ENCODE measurements at regions not wholly inside any gene's neighbourhood (a gene's known extent, or its start where the extent isn't known, plus 50 kb on each side); places are given as distances from the start of the nearest gene placed in this dataset.

DNA sequence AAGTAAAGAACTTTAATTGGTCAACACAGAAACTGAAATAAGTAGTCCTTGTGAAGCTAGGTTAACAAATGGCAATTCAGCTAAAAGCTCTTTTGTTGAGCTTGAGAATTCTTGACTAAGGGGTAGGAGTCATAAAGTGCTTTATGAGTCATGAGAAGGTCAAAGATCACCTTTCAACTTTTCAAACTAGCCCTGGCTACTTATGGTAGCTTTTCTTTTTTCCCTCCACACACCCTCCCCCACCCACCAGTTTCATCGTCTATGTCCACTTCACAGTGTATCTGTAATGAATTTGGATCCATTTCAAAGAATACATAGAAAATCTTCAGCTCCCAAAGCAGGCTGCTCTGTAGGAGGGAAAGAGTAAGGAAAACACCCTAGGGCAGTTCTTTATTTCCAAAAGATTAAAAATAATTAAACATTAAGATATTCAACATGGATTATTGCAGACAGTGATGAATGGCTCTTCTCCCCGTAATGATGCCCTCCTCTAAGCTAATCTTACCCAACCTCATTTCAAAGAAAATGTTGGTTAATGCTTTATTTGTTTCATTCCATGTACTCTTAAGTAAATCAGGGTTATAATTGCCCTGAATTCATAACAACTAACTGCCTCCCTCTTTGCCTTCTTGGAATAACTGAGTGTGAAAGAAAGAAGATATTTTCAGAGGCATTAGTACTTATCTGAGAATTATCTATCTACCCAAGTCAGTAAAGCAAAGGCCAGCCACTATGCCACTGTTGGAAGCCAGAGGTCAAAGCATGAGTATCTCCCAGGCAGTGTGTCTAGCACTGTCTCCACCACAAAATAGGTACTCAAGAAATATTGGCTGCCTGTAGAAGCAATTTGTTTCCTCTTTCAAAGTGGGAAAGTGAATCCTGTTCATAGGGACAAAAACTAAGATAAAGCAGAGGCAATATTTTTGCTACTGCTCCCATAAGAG, 290.6 kb downstream of the PIK3R1 start:
- no peak overlapping the region for H3K4me3 ChIP-seq (ENCODE audit: low read depth, low read length)
- DNase-seq (ENCODE audit: low read depth), result peak; percentile 65

DNA sequence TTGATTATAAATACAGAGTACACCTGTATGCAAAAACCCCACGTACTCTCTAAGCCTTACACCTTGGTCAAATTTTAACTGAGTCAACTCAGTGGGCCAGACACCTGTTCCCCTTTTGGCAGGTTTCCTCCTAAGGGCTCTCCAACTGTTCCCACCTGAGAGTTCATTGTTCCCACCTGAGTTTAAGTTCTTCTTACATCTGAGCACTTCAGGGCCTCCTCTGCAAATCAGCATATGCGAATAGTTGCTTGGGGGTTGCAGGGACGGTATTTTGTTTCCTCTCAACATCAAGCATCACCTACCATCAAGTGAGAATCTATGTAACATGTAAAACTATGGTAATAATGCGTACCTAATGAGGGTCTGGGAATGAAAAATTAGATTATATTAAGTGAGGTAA, 300.0 kb downstream of the PIK3R1 start:
- DNase-seq (ENCODE audit: low read depth), result no peak

DNA sequence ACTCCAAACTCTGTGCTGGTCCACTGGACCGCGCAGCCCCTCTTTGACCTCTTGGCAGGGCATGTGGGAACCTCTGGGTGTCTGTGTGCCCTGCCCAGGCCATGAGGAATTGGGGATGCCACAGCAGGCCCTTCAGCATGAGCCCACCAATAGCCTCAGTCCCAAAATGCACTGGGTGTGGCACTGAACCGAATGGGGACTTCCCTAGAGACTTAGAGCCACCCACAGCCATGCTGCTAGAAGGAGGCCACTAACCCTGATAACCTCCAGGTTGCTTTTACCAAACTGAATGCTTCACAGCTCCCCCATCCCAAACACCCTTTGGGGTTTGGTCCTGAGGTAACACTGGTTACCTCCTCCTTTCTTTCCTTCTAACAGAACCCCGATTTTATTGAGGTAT, 302.7 kb downstream of the PIK3R1 start:
- H3K4me3 ChIP-seq (ENCODE audit: low read depth, low read length), result no peak overlapping the region
- no peak for DNase-seq (ENCODE audit: low read depth)

More for the DNA sequence above, 300.0 kb downstream of the PIK3R1 start:
- H3K4me3 ChIP-seq (ENCODE audit: low read depth, low read length), result no peak overlapping the region

DNA sequence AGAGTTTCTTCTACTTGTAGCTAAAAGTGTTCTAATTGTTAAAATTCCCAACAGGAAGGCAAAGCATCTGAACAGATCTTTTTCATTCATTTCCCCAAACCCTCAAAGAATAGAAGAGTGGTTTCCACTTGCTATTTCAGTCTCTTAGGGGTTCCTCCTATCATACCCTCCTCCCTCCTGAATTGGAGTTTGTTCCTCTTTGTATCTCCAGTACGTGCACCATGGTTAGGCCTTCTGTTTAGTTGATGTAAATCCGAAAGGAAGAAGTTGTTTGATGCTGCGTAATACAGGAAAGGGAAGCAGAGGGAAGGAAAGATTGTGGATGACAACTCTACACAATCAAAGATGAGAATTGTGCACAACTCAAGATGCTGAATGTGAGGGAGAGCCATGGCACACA, 303.6 kb downstream of the PIK3R1 start:
- no peak for DNase-seq (ENCODE audit: low read depth)
- no peak overlapping the region for H3K4me3 ChIP-seq (ENCODE audit: low read depth, low read length)

DNA sequence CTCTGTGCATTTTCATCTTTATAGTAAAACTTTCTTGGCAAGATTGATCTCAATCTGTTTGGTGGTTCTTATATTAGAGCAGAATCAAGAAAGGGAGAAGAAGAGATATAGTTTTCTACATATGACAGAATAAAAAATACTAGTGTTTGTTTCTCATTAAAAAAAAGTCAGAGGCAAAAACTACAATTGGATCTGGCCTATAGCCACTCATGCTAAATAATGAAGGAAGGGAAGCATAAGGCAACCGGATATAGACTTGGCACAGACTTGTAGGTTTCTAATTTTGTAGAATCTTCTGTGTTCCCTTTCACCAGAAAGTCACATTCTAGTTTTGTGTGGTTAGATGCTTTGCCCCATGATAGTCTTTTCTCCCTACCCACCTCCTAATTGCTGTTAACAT, 306.2 kb downstream of the PIK3R1 start:
- no peak overlapping the region for H3K4me3 ChIP-seq (ENCODE audit: low read depth, low read length)
- no peak for DNase-seq (ENCODE audit: low read depth)

DNA sequence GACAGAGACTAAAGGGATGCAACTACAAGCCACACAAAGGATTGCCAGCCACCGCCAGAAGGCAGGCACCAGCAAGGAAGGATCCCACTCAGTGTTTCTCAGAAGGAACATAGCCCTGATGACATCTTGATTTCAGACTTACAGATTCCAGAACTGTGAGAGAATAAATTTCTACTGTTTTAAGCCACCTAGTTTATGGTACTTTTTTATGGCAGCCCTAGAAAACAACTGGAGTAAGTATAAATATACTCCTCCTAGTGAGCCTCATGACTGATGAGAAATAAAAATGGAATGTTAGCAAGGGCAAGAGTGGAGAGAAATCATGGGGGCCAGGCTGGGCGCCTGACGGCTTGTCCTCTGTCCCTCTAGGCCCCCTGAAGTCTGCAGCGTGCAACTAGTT, 307.3 kb downstream of the PIK3R1 start:
- no peak for DNase-seq (ENCODE audit: low read depth)
- H3K4me3 ChIP-seq (ENCODE audit: low read depth, low read length), result no peak overlapping the region

DNA sequence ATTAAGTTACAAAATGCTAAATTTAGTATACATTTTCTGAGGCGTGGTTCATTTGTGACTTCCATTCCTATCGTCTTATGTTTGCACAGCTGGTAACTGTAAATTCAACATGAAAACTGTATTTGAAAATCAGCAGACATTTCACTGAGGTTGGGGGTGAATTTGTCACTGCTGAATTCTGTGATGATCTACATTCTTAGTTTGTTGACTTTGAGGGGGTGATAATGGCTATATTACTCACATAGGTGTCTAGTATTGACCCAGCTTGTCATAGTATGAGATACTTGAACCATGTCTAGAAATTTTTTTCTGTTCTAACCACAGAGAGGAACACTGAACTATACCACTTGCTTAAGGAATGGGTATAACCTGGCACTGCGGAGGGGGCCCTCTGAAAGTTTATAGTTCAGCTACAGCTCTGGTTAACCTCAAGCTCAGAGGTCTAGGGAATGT, 313.3 kb downstream of the PIK3R1 start:
- H3K4me3 ChIP-seq (ENCODE audit: low read depth, low read length), result no peak overlapping the region
- no peak for DNase-seq (ENCODE audit: low read depth)

DNA sequence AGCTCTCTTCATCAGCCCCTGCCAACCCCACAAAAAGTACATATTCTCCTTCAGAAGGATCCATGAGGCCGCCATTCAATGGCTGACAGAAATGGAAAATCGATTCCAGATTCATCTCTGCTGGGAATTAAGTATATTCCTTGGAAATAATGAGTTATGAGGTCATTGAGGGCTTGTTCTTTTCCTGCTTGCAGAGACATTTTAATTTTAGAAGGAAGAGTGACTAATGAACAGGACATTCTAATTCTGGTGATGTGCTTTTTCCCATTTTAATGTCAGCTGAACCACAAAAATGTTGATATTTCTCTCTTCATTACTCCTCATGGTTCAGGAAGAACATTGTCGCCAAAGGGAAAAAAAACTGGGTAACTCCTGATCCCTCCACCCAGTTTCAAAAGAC, 314.0 kb downstream of the PIK3R1 start:
- H3K4me3 ChIP-seq (ENCODE audit: low read depth, low read length), result no peak overlapping the region
- no peak for DNase-seq (ENCODE audit: low read depth)

DNA sequence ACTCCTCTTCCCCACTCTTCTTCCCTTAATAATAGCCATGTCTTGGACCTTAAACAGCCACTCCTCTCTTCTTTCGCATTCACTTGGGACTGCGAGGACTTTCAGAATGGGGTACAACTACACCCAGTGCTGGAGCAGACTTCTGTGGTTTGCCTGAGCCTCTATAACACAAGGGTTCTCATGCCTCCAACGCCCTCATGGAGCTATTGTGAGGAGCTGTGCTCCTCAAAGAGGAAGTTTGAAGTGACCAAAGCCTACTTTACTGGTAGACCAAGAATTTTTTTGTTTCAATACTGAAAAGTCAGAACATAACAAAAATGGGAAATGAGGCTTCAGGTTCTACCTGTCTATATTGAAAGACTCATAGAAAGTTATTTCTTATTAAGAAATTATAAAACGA, 316.4 kb downstream of the PIK3R1 start:
- DNase-seq (ENCODE audit: low read depth), result no peak
- no peak overlapping the region for H3K4me3 ChIP-seq (ENCODE audit: low read depth, low read length)

DNA sequence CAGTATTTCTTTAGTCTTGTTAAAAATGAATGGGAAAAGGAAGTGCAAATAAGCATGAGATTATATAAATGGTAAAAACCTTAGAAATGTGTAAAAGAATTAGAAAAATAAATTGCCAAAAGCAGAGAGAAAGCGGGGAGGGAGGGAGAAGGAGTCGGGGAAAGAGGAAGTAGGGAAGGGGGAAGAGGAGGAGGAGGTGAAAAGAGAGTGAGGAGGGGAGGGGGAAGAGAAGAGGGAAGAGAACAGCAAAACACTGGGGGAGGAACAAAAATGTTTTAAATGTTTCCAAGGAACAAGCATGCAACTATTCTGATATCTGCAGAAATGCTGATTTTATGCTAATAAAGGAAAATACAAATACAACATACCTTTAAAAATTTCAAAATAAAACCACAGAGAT, 317.5 kb downstream of the PIK3R1 start:
- no peak for DNase-seq (ENCODE audit: low read depth)
- H3K4me3 ChIP-seq (ENCODE audit: low read depth, low read length), result no peak overlapping the region

DNA sequence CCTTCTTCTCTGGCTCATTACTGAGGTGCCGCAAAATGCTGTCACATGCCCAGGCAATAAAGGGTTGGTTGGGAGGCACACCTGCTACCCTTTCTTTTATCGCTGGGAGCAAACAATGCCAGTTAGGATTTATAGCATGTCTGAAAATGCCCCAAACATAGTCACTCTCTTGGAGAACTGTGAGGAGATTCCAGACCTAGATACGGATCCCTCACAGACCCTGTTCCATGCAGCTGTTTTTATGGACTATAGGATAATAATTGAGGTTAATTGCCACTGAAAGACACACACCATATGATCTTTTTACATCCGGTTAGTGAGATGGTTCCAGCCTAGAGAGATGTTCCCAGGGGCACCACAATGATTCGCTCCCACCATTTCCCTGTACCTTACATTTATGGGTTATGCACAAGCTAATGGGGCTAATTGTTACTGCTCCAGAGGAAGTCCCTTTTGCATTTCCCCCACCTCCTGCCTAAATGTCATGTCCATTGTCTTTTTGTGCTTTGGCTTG, 318.1 kb downstream of the PIK3R1 start:
- no peak for DNase-seq (ENCODE audit: low read depth)
- H3K4me3 ChIP-seq (ENCODE audit: low read depth, low read length), result no peak overlapping the region

DNA sequence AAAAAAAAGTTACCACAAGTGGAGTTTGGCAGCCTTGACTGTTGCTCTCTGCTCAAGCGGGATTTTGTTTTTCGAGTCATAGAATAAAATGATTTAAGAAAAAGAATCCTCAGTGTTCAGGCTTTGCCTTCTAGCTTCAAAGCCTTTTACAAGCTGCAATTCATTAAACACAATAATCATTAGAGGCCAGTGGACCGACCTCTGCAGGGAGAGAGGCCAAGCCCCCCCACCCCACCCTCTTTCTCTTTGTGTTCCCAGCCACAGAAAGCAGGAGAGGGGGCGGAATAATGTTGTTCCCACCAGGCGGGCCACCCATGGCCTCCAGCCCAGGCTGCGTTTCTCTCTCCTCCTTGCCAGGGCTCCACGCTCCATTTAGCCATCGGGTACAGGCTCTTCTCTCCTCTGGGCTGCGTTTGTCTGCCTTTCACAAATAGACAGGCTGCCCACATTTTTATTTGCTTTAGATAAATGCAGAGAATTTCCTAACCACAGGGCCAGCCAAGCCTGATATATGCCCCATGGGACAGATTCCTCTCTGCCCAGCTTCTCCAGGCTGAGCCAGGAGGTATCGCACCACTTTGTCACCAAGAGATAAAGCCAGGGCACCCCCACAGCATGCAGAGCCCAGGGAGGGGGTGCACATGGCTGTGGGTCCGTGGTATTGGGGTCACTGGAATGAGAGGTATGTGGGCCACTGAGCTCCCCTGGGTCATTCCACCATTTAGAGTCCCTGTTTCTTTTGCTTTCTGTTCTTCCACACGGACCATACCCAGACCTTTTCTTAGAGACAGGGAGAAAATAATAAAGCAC, 318.8 kb downstream of the PIK3R1 start:
- DNase-seq (ENCODE audit: low read depth), result no peak
- H3K4me3 ChIP-seq (ENCODE audit: low read depth, low read length), result no peak overlapping the region

DNA sequence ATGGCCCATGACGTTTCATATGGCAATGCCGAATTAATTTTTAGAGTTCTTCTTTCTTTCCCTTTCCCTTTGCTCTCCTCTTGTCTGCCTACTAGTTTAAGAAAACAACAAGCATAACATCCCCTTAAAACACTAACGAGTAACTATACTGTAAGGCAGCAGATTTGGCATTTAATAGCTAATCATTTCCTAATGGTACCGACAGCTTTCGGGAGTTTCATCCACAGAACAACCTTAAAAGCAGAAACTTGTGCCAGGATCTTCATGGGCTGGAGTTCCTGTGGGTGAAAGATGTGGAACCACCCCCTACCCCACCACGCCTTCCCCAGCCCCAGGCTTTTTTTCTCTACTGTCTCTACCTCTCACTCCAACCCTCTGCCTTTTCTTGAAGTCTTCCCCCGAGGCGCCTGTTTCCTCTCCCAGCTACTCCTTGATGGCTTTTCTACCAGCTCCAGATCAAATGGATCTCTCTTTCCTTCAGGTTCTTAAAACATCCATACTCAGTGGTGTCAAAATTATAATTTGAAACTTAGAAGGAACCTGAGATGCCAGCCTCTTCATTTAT, 319.5 kb downstream of the PIK3R1 start:
- no peak overlapping the region for H3K4me3 ChIP-seq (ENCODE audit: low read depth, low read length)
- DNase-seq (ENCODE audit: low read depth), result no peak

DNA sequence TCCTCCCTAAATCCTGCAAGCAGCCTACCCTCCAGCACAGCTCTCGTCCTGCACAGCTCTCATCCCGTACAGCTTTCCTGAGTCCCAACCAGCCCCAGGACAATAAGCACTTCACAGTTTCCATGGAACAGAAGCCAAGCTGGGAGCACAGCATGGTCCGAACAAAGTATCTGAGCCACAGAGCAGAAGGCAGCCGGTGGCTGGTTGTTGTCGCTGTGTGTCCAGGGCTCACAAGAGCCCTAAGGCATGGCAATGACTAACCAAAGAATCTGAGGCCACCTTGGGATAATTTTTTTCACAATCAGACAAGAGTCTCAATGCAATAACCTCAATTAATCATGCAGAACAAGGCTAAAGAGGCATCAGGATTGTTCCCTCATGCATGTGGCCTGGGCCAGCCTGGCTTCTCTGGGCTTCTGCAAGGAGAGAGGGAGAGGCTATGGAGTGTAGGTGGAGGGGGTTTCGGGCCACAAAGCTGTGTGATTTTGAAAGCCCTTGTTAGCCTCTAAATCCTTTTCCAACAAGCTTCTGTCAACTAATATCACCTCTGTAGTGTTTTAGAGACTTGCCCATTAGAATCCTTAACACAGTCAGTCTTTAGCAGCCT, 323.4 kb downstream of the PIK3R1 start:
- no peak for DNase-seq (ENCODE audit: low read depth)
- no peak overlapping the region for H3K4me3 ChIP-seq (ENCODE audit: low read depth, low read length)

DNA sequence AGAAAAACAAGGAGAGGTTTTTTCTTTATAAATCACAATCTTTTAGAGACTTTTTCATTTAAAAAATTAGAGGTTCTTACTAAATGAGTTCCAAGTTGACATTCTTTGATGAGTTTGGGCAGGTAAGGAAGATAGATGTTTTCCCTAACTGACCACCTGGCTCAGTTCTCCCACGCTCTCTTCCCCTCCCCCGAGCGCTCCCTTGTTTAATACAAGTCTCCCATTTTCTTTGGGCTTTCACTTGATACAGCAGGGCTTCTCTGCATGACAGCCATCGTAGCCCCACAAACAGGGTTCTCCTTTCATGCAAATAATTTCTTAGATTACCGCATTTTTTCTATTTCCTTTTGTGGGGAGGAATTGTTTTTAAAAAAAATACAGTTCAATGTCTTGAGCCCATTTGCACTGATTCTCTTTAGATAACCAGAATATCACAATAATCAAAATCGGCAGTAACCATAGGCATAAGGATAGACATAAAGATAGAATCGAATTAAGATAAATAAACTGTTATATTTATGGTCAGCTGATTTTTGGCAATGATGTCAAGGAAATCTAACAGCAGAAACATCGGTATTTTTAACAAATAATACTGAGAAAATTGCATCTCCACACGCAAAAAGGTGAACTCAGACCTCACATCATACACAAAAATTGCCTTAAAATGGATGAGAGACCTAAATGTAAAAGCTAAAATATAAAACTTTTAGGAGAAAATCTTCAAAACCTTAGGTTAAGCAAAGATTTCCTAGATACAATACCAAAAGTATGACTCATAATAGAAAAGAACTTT, 325.4 kb downstream of the PIK3R1 start:
- no peak for DNase-seq (ENCODE audit: low read depth)
- H3K4me3 ChIP-seq (ENCODE audit: low read depth, low read length), result no peak overlapping the region

DNA sequence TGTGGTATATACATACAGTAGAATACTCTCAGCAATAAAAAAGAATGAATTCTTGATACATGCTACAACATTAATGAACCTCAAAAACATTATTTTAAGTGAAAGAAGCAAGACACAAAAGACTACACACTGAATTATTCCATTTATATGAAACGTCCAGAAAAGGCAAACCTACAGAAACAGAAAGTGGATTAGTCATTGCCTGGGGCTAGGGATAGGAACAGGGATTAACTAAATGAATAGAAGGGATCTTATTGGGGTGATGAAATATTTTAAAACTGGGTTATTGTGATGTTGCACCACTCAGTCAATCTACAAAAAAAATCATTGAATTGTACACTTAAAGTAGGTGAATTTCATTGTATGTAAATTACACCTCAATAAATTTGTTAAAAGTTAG, 326.7 kb downstream of the PIK3R1 start:
- no peak for DNase-seq (ENCODE audit: low read depth)
- H3K4me3 ChIP-seq (ENCODE audit: low read depth, low read length), result no peak overlapping the region

DNA sequence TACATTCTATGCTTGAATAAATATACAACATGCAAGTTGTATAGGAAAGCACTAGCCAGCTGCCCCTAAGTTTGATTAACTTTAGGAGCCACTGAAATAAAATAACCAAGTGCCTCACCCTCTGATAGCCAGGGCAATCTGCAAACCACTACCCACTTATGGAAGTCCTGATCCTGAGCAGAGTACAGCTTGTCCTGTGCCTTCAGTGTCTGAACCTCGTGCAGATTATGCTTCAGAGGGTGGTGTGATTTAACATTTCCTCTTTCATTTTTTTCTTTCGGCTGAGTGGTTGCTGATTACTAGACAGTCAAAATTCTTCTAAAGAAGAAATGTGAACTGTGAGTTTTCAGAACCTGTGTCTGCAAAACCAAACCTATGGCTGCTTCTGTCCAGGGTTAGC, 327.7 kb downstream of the PIK3R1 start:
- H3K4me3 ChIP-seq (ENCODE audit: low read depth, low read length), result no peak overlapping the region
- no peak for DNase-seq (ENCODE audit: low read depth)

DNA sequence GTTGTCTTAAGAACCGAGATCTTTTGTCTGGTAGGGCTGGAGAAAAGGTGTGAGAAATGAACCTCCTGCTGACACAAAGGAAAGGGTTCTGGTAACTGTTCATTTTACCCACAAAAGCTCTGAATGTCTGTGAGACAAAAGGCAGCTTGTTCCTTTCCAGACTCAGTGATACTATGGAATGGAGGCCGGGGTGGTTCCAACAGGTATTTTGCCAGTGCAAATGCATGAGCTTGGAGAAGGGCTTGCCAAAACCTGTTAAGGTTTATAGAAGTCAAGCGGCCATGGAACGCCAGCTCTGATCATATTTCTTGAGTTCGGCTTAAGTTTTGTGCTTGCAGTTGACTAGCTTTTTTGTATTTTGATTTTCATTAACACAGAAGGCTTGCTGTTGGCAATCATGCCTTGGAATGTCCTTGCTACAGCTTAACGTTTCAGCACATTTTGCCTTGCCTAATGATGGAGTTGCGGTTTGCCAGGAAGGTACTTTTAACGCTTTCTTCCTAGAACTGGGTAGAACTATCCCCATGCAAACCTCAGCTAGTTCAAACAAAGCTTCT, 328.6 kb downstream of the PIK3R1 start:
- no peak overlapping the region for H3K4me3 ChIP-seq (ENCODE audit: low read depth, low read length)

More for the DNA sequence above, 328.6 kb downstream of the PIK3R1 start:
- no peak for DNase-seq (ENCODE audit: low read depth)

Data from skeletal muscle cell (primary cell).